HepG2 (cell line): ENCODE measurements at regions not wholly inside any gene's neighbourhood (a gene's known extent, or its start where the extent isn't known, plus 50 kb on each side); places are given as distances from the start of the nearest gene placed in this dataset.

Source experiments
- ATF2 ChIP-seq: sonication (generic); formaldehyde crosslinking; IDR thresholded peaks from 2 replicates; pipeline ENCODE4 v1.4.0; 2020; ENCODE audit warnings: missing genetic modification reagents
- ATF6 ChIP-seq: sonication (generic); formaldehyde crosslinking; conservative IDR thresholded peaks from 2 replicates; pipeline ENCODE4 v1.4.0; 2020; ENCODE audit warnings: missing genetic modification reagents
- ATRX ChIP-seq: sonication (generic); formaldehyde crosslinking; IDR thresholded peaks from 2 replicates; pipeline ENCODE4 v1.4.0; 2020; ENCODE audit warnings: missing genetic modification reagents, borderline replicate concordance
- CBX1 ChIP-seq: IDR thresholded peaks from one replicate; pipeline ENCODE4 v1.6.1; 2016; ENCODE audit warnings: antibody characterized with exemption, low read depth
- CCAR2 ChIP-seq: fragments of 200-400 bp; formaldehyde crosslinking; optimal IDR thresholded peaks from 2 replicates; pipeline ENCODE3; 2018; ENCODE audit warnings: low read depth, mild to moderate bottlenecking, low read length, moderate library complexity
- DDIT3 ChIP-seq: sonication (generic); formaldehyde crosslinking; IDR thresholded peaks from 2 replicates; pipeline ENCODE4 v1.4.0; 2020; ENCODE audit warnings: mild to moderate bottlenecking, missing genetic modification reagents
- E2F1 ChIP-seq: sonication (generic); formaldehyde crosslinking; IDR thresholded peaks from 2 replicates; pipeline ENCODE4 v1.5.0; 2020; ENCODE audit warnings: missing genetic modification reagents
- GABPB1 ChIP-seq: IDR thresholded peaks from 2 replicates; pipeline ENCODE4 v1.6.1; 2016; ENCODE audit warnings: mild to moderate bottlenecking, missing genetic modification reagents, moderate library complexity, missing compliant biosample characterization
- HNF4G ChIP-seq, 2 experiments: sonication (generic) in 1 of 2; formaldehyde crosslinking in 1 of 2; IDR thresholded peaks; 2 replicates each; pipeline versions ENCODE4 v1.4.0 to v1.6.1; 2011 to 2020; ENCODE audit warnings: borderline replicate concordance in 2 of 2, low read depth in 2 of 2, mild to moderate bottlenecking in 2 of 2, low read length in 1 of 2, missing genetic modification reagents in 1 of 2, moderate library complexity in 1 of 2
- IKZF5 ChIP-seq: IDR thresholded peaks from 2 replicates; pipeline ENCODE4 v1.6.1; 2018; ENCODE audit warnings: missing genetic modification reagents, mild to moderate bottlenecking, missing compliant biosample characterization
- IRF2 ChIP-seq: IDR thresholded peaks from 2 replicates; pipeline ENCODE4 v1.6.1; 2018; ENCODE audit warnings: missing genetic modification reagents, missing compliant biosample characterization
- MAFK ChIP-seq, 2 experiments: IDR thresholded peaks in 1 of 2; conservative IDR thresholded peaks in 1 of 2; 2 replicates each; pipeline ENCODE4 v1.6.1; 2011; ENCODE audit warnings: improper control_type of control experiment in 2 of 2, low read length in 2 of 2
- MED13 ChIP-seq: sonication (generic); formaldehyde crosslinking; IDR thresholded peaks from 2 replicates; pipeline ENCODE4 v1.5.0; 2020; ENCODE audit warnings: missing genetic modification reagents
- NR1H2 ChIP-seq: sonication (generic); formaldehyde crosslinking; IDR thresholded peaks from 2 replicates; pipeline ENCODE4 v1.8.1; 2022; ENCODE audit warnings: low read depth, missing genetic modification reagents, borderline replicate concordance
- SETDB1 ChIP-seq: sonication (generic); formaldehyde crosslinking; IDR thresholded peaks from 2 replicates; pipeline ENCODE4 v1.5.1; 2020; ENCODE audit warnings: missing genetic modification reagents, mild to moderate bottlenecking, borderline replicate concordance
- SSRP1 ChIP-seq: IDR thresholded peaks from 2 replicates; pipeline ENCODE4 v1.6.1; 2016; ENCODE audit warnings: control low read depth
- XRCC5 ChIP-seq: fragments of 200-400 bp; formaldehyde crosslinking; optimal IDR thresholded peaks from 2 replicates; pipeline ENCODE3; 2017; ENCODE audit warnings: mild to moderate bottlenecking, low read length
- ZNF619 ChIP-seq: sonication (generic); formaldehyde crosslinking; IDR thresholded peaks from 2 replicates; pipeline ENCODE4 v1.4.0; 2020; ENCODE audit warnings: mild to moderate bottlenecking, missing genetic modification reagents
- TF ChIP-seq, protein P1 (sequence below): sonication (generic); formaldehyde crosslinking; IDR thresholded peaks from 2 replicates; pipeline ENCODE4 v1.4.0; 2020; ENCODE audit warnings: missing genetic modification reagents
- TF ChIP-seq, protein P2 (sequence below): IDR thresholded peaks from 2 replicates; pipeline ENCODE4 v1.6.1; 2016; ENCODE audit warnings: low read depth, borderline replicate concordance
- TF ChIP-seq, protein P3 (sequence below): IDR thresholded peaks from 2 replicates; pipeline ENCODE4 v1.6.1; 2016; ENCODE audit warnings: missing genetic modification reagents, missing compliant biosample characterization

GRCh38 chr6:137352859-137353258, 133.7 kb upstream of the IFNGR1 start (continued):
- TF ChIP-seq, protein P1, sequence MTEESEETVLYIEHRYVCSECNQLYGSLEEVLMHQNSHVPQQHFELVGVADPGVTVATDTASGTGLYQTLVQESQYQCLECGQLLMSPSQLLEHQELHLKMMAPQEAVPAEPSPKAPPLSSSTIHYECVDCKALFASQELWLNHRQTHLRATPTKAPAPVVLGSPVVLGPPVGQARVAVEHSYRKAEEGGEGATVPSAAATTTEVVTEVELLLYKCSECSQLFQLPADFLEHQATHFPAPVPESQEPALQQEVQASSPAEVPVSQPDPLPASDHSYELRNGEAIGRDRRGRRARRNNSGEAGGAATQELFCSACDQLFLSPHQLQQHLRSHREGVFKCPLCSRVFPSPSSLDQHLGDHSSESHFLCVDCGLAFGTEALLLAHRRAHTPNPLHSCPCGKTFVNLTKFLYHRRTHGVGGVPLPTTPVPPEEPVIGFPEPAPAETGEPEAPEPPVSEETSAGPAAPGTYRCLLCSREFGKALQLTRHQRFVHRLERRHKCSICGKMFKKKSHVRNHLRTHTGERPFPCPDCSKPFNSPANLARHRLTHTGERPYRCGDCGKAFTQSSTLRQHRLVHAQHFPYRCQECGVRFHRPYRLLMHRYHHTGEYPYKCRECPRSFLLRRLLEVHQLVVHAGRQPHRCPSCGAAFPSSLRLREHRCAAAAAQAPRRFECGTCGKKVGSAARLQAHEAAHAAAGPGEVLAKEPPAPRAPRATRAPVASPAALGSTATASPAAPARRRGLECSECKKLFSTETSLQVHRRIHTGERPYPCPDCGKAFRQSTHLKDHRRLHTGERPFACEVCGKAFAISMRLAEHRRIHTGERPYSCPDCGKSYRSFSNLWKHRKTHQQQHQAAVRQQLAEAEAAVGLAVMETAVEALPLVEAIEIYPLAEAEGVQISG (CRISPR knock-in tag): 0 out of 2 replicates have a peak, but pooled peaks have one; percentile 30
- TF ChIP-seq, protein P2, sequence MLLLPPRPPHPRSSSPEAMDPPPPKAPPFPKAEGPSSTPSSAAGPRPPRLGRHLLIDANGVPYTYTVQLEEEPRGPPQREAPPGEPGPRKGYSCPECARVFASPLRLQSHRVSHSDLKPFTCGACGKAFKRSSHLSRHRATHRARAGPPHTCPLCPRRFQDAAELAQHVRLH (CRISPR knock-in tag): no peak
- TF ChIP-seq CCAR2 (no peak), IRF2 (CRISPR knock-in tag) (0 out of 2 replicates have a peak, but pooled peaks have one; percentile 42), SSRP1 (no peak), ATF2 (CRISPR knock-in tag) (no peak; the same call in 1 of the 2 replicates), NR1H2 (no peak), GABPB1 (CRISPR knock-in tag) (no peak), MAFK (conservative IDR thresholded peaks at IDR 0.05 in 1 of 2, IDR thresholded peaks at IDR 0.05 in 1 of 2; ENCODE audit: low read length in 2 of 2) (peak; percentile 38 to 71; a peak in 3 of 4 replicates), DDIT3 (CRISPR knock-in tag) (no peak), ATRX (CRISPR knock-in tag) (no peak), CBX1 (no peak), ZNF619 (CRISPR knock-in tag) (no peak), ATF6 (no peak), HNF4G (IDR thresholded peaks at IDR 0.05; ENCODE audit: borderline replicate concordance, low read depth, low read length) (peak; percentile 92), HNF4G (CRISPR knock-in tag; IDR thresholded peaks at IDR 0.05; ENCODE audit: borderline replicate concordance, low read depth) (peak; percentile 83; the same call in 1 of the 2 replicates), XRCC5 (no peak), MED13 (CRISPR knock-in tag) (no peak), E2F1 (CRISPR knock-in tag) (no peak), SETDB1 (no peak), IKZF5 (CRISPR knock-in tag) (peak; percentile 88)
- TF ChIP-seq, protein P3, sequence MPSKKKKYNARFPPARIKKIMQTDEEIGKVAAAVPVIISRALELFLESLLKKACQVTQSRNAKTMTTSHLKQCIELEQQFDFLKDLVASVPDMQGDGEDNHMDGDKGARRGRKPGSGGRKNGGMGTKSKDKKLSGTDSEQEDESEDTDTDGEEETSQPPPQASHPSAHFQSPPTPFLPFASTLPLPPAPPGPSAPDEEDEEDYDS: no peak
